GM19099 (cell line): ENCODE measurements at regions not wholly inside any gene's neighbourhood (a gene's known extent, or its start where the extent isn't known, plus 50 kb on each side); places are given as distances from the start of the nearest gene placed in this dataset.

ENCODE experiments used
- POLR2A ChIP-seq: IDR thresholded peaks from 3 replicates; pipeline ENCODE4 v1.6.1; 2011; ENCODE audit warnings: low read depth; ENCODE audit not compliant: insufficient read length; ENCODE audit errors: extremely low read depth

- no peak for TF ChIP-seq POLR2A
Measured at GRCh38 chr12:89840162-89840922, 131.7 kb upstream of the ATP2B1 start.

- TF ChIP-seq POLR2A, result no peak
Measured at GRCh38 chr12:89839444-89839843, 130.8 kb upstream of the ATP2B1 start.

- no peak for TF ChIP-seq POLR2A
Measured at GRCh38 chr12:89838833-89839232, 130.2 kb upstream of the ATP2B1 start.

- TF ChIP-seq POLR2A, result no peak
Measured at GRCh38 chr12:89836026-89836425, 127.4 kb upstream of the ATP2B1 start.

GRCh38 chr12:89834676-89835075 is 126.0 kb upstream of the ATP2B1 start:
- no peak for TF ChIP-seq POLR2A

GRCh38 chr12:89833337-89834252 is 125.0 kb upstream of the ATP2B1 start:
- no peak for TF ChIP-seq POLR2A

- no peak for TF ChIP-seq POLR2A
Measured at GRCh38 chr12:89832336-89832735, 123.7 kb upstream of the ATP2B1 start.

GRCh38 chr12:89831310-89832095 is 122.9 kb upstream of the ATP2B1 start:
- TF ChIP-seq POLR2A, result no peak

- TF ChIP-seq POLR2A, result no peak
Measured at GRCh38 chr12:89829434-89829975, 120.9 kb upstream of the ATP2B1 start.

- no peak for TF ChIP-seq POLR2A
Measured at GRCh38 chr12:89828575-89828974, 119.9 kb upstream of the ATP2B1 start.

- no peak for TF ChIP-seq POLR2A
Measured at GRCh38 chr12:89827592-89827991, 119.0 kb upstream of the ATP2B1 start.

- TF ChIP-seq POLR2A, result no peak
Measured at GRCh38 chr12:89826468-89826867, 117.8 kb upstream of the ATP2B1 start.

GRCh38 chr12:89825591-89826449 is 117.2 kb upstream of the ATP2B1 start:
- no peak for TF ChIP-seq POLR2A

GRCh38 chr12:89824822-89825221 is 116.2 kb upstream of the ATP2B1 start:
- no peak for TF ChIP-seq POLR2A
